ENCODE measurements at regions not wholly inside any gene's neighbourhood (a gene's known extent, or its start where the extent isn't known, plus 50 kb on each side); places are given as distances from the start of the nearest gene placed in this dataset.
"Not testable (repeated sequence)": the region's sequence is repeated elsewhere in the genome, so short reads cannot be mapped to it uniquely, and the experiment has no call there.

DNA sequence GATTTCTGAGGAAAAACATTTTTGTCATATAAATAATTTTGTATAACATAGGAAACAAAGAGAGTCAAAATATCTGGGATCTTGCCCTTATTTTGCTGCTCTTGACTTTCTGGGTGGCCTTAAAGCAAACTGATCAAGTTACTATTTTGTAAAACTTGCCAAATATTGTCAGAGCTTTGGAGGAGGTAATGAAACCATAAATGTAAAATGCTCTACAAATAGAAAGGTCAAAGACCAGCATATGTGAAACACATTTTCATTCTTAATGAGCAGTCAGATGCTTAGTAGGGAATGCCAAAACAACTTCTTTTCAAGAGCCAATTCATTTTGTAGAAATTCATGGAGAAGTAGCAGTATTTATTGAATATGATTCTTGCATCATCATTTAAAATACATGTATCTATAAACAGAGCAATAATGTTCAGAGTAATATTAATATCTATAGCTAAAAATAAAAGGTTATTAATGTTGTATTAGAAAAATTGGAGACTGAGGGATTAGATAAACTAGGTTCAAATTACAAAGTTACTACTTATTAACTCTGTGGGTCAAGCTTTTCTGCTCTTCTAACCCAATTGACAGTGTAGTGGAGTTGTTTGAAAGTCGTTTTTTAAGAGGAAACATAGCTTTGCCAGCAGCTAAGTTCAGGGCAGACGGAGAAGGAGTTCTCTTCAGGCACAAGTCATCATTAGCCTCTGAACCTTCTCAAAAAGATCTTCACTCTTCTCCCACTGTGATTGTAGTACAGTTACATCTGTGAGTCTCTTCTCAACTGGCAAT lies 2053.1 kb downstream of the EFNA5 start:
- H3K9ac ChIP-seq (ENCODE audit: low read length), result no peak overlapping the region
- H3K4me1 ChIP-seq (ENCODE audit: control insufficient read depth, insufficient read depth, low read length), result no peaks in the 10 kb centered on the region
- H3K27ac ChIP-seq (ENCODE audit: low read depth, low read length), result no peak overlapping the region
- no peaks in the 10 kb centered on the region for H3K9me3 ChIP-seq (ENCODE audit: control insufficient read depth, insufficient read depth, low read depth, low read length)
- H3K36me3 ChIP-seq (ENCODE audit: control insufficient read depth, insufficient read depth, low read length), result no peaks in the 10 kb centered on the region
- H3K4me3 ChIP-seq (ENCODE audit: low read depth, low read length), result no peak overlapping the region
- H3K27me3 ChIP-seq (ENCODE audit: control insufficient read depth, insufficient read depth, low read length), result no peaks in the 10 kb centered on the region

DNA sequence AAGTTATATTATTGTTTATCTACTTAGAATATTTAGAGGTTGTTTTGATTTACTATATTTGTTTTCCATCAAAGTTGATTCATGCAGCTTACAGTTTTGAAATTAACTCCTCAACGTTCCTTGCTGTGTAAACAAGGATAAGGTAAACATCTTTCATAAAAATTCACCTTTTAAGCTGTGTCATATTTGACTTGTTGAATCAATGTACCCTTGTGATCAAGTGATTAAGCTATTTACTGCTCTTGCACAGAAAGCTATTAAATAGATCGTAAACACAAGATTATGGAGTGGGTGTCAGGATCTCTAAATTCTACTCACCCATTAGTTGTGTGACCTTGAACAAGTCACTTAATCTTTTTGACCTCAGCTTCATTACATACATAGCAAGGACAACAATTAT lies 2054.0 kb upstream of the NUDT12 start:
- H3K27me3 ChIP-seq (ENCODE audit: control insufficient read depth, insufficient read depth, low read length), result no peaks in the 10 kb centered on the region
- H3K36me3 ChIP-seq (ENCODE audit: control insufficient read depth, insufficient read depth, low read length), result no peaks in the 10 kb centered on the region
- no peak overlapping the region for H3K4me3 ChIP-seq (ENCODE audit: low read depth, low read length)
- no peaks in the 10 kb centered on the region for H3K9me3 ChIP-seq (ENCODE audit: control insufficient read depth, insufficient read depth, low read depth, low read length)
- H3K4me1 ChIP-seq (ENCODE audit: control insufficient read depth, insufficient read depth, low read length), result no peaks in the 10 kb centered on the region
- no peak overlapping the region for H3K9ac ChIP-seq (ENCODE audit: low read length)
- H3K27ac ChIP-seq (ENCODE audit: low read depth, low read length), result no peak overlapping the region

DNA sequence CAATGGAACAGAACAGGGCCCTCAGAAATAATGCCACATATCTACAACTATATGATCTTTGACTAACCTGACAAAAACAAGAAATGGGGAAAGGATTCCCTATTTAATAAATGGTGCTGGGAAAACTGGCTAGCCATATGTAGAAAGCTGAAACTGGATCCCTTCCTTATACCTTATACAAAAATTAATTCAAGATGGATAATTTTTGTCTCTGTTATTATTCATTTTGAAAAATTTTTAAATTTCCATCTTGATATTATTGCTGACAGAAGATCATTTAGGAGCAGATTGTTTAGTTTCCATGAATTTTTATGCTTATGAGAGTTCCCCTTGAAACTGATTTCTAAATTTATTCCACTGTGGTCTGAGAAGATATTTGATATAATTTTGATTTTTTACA lies 2039.8 kb upstream of the NUDT12 start:
- H3K9me3 ChIP-seq (ENCODE audit: control insufficient read depth, insufficient read depth, low read depth, low read length); H3K4me1 ChIP-seq (ENCODE audit: control insufficient read depth, insufficient read depth, low read length): not testable (repeated sequence)

DNA sequence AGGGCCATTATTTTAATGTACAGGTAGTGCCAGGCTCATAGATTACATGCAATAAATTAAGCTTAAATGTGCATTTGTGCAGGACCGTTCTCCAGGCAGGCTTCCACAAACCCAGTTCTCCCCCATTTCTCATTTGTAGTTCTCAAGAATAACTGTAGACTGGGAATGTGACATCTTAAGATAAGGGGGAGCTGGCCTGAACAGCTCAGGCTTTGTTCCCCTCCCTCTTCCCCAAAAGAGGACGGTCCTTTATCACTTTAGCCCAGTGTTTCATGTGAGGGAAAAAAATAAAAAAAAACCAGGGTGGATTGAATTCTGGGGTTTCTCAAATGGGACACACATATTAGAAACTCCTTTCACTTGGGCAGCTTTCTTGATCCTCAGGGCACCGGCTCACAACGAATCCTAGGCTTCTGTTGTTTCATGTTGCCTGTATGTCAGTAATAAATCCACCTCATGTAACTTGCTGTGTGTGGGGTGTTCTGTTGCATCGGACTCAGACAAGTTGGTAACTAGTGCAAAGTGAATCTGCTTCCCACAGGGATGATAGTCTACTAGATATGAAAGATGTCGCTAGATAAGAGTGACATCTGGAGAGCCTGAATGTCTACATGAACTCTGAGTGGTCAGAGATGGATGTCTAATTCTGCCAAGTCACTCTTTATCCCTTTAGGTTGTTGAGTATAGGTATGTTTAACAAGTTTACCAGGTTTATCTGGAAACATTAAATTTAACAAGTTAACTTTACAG lies 2030.6 kb upstream of the NUDT12 start:
- H3K36me3 ChIP-seq (ENCODE audit: control insufficient read depth, insufficient read depth, low read length), result no peaks in the 10 kb centered on the region
- H3K4me3 ChIP-seq (ENCODE audit: low read depth, low read length), result no peak overlapping the region
- no peaks in the 10 kb centered on the region for H3K9me3 ChIP-seq (ENCODE audit: control insufficient read depth, insufficient read depth, low read depth, low read length)
- no peaks in the 10 kb centered on the region for H3K27me3 ChIP-seq (ENCODE audit: control insufficient read depth, insufficient read depth, low read length)
- no peak overlapping the region for H3K9ac ChIP-seq (ENCODE audit: low read length)
- no peak overlapping the region for H3K27ac ChIP-seq (ENCODE audit: low read depth, low read length)
- H3K4me1 ChIP-seq (ENCODE audit: control insufficient read depth, insufficient read depth, low read length), result no peaks in the 10 kb centered on the region

More for the DNA sequence above, 2039.8 kb upstream of the NUDT12 start:
- H3K27ac ChIP-seq (ENCODE audit: low read depth, low read length); H3K36me3 ChIP-seq (ENCODE audit: control insufficient read depth, insufficient read depth, low read length); H3K9ac ChIP-seq (ENCODE audit: low read length); H3K27me3 ChIP-seq (ENCODE audit: control insufficient read depth, insufficient read depth, low read length); H3K4me3 ChIP-seq (ENCODE audit: low read depth, low read length): not testable (repeated sequence)

DNA sequence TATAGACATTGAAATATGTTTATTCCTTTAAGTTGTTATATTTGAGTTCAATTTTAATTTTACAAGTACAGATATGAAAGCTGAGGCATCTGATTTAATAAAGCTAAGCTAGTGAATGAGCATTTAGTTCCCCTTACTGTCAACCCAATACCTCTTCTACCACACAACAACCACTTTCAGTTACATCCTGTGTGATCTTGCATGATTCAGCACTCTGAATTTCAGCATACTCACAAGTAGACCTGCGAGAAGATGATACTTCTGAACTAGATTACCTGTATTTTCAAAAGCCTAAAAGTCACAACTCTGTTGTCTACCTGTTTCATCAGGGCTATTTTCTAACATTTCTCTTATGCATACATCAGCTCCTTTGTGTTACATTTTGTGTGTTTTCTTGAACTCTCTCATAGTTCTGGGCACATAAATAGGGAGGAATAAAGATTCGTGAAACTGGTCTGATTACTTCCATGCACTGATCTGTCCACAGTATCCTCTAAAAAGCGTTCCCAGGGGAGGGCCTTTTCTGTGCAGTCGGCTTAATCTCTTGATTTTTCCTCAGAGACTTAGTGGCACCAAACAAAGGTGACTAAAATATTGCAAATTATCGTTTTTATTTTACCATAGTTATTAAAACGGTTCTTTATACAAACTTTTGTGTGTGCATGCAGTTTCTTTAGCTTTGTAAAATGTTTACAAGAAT lies 2025.5 kb upstream of the NUDT12 start:
- Histone ChIP-seq H3K4me1 (ENCODE audit: control insufficient read depth, insufficient read depth, low read length) (no peaks in the 10 kb centered on the region), H3K9me3 (ENCODE audit: control insufficient read depth, insufficient read depth, low read depth, low read length) (no peaks in the 10 kb centered on the region), H3K4me3 (ENCODE audit: low read depth, low read length) (no peak overlapping the region), H3K27me3 (ENCODE audit: control insufficient read depth, insufficient read depth, low read length) (no peaks in the 10 kb centered on the region), H3K36me3 (ENCODE audit: control insufficient read depth, insufficient read depth, low read length) (no peaks in the 10 kb centered on the region), H3K27ac (ENCODE audit: low read depth, low read length) (no peak overlapping the region), H3K9ac (ENCODE audit: low read length) (no peak overlapping the region)

DNA sequence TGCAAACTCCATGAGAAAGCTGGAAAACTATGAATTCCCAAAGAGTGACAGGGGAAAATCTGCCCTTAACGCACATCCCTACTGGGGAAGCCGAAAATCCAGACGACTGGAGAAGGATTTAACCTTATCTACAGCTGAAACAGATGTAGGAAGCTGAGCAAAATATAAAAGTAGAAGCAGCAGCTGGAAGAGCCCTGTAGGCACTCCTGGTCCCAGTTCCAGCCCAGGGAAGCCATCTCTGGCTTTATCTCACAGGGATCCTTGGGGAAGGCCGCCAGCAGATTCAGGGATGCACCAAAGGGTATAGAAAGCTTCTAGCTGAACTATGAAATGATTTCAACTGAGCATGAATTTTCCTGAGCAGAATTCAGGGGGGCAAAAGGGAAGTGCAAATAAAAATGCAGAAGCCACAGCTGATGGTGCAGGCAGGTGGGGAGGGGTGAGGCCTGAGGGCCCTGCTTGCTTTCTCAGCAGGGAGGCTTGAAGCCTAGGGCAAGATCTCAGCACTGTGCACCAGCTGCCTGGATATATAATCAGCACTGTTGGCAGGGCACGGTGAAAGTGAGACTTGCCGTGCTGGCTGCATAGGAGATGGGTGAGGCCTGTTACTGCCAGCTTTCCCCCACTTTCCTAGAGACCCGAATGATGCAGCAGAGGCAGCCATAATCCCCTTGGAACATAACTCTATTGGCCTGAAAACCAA lies 2019.5 kb upstream of the NUDT12 start:
- H3K4me3 ChIP-seq (ENCODE audit: low read depth, low read length), result no peak overlapping the region
- H3K9ac ChIP-seq (ENCODE audit: low read length), result no peak overlapping the region
- no peaks in the 10 kb centered on the region for H3K9me3 ChIP-seq (ENCODE audit: control insufficient read depth, insufficient read depth, low read depth, low read length)
- H3K27me3 ChIP-seq (ENCODE audit: control insufficient read depth, insufficient read depth, low read length), result no peaks in the 10 kb centered on the region
- no peak overlapping the region for H3K27ac ChIP-seq (ENCODE audit: low read depth, low read length)
- H3K4me1 ChIP-seq (ENCODE audit: control insufficient read depth, insufficient read depth, low read length), result no peaks in the 10 kb centered on the region
- no peaks in the 10 kb centered on the region for H3K36me3 ChIP-seq (ENCODE audit: control insufficient read depth, insufficient read depth, low read length)

DNA sequence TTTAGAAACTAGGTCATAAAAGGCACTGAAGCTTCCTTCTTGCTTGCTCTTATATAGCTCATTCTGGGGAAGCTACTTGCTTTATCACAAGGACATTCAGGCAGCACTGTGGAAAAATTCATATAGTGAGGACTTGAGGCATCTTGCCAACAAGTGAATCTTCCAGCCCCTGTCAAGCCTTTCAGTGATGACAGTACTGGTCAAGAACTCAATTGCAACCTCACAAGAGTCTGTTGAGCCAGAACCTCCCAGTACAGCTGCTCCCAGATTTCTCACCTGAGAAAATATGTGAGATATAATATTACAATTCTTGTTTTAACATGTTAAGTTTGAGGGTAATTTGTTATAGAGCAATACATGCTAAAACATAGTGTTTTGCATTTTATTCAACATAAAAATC lies 2011.0 kb upstream of the NUDT12 start:
- no peak overlapping the region for H3K9ac ChIP-seq (ENCODE audit: low read length)
- H3K4me1 ChIP-seq (ENCODE audit: control insufficient read depth, insufficient read depth, low read length), result no peaks in the 10 kb centered on the region
- H3K4me3 ChIP-seq (ENCODE audit: low read depth, low read length), result no peak overlapping the region
- no peaks in the 10 kb centered on the region for H3K9me3 ChIP-seq (ENCODE audit: control insufficient read depth, insufficient read depth, low read depth, low read length)
- H3K27ac ChIP-seq (ENCODE audit: low read depth, low read length), result no peak overlapping the region
- no peaks in the 10 kb centered on the region for H3K27me3 ChIP-seq (ENCODE audit: control insufficient read depth, insufficient read depth, low read length)
- H3K36me3 ChIP-seq (ENCODE audit: control insufficient read depth, insufficient read depth, low read length), result no peaks in the 10 kb centered on the region

DNA sequence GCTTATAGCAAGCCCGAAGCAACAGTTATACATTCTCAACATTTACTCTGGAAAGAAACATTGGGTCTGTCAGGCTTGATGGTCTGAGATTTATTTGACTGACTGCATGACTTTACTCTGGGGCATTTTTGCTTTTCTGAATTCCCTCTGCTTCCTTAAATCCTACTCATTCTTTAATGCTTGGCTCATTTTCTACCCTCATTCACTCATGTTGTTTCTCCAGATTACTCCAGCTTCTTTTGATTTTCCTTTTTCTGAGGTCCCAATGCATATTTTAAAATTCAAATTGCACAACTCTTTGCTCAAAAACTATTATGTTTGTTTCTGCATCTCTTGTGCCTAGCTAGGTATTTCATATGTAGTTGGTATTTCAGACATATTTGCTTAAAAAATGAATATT lies 2002.9 kb upstream of the NUDT12 start:
- Histone ChIP-seq H3K4me3 (ENCODE audit: low read depth, low read length) (no peak overlapping the region), H3K27ac (ENCODE audit: low read depth, low read length) (no peak overlapping the region), H3K9ac (ENCODE audit: low read length) (no peak overlapping the region), H3K9me3 (ENCODE audit: control insufficient read depth, insufficient read depth, low read depth, low read length) (no peaks in the 10 kb centered on the region), H3K27me3 (ENCODE audit: control insufficient read depth, insufficient read depth, low read length) (no peaks in the 10 kb centered on the region), H3K4me1 (ENCODE audit: control insufficient read depth, insufficient read depth, low read length) (no peaks in the 10 kb centered on the region), H3K36me3 (ENCODE audit: control insufficient read depth, insufficient read depth, low read length) (no peaks in the 10 kb centered on the region)

DNA sequence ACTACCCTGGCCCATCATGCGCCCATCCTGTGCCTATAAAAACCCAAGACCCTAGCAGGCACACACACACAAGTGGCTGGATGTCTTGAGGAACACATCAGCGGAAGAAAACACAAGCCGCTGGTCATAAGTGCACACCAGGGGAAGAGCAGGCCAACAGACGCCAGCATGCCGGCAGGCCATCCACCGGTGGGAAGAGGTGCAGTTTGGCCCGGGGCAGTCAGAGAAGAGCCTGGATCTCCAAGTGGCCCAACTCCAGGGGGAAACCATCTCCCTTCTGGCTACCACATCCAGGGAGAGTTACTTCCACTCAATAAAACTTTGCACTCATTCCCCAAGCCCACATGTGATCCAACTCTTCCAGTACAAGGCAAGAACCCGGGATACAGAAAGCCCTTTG lies 2001.3 kb upstream of the NUDT12 start:
- Histone ChIP-seq H3K9ac (ENCODE audit: low read length) (no peak overlapping the region), H3K4me3 (ENCODE audit: low read depth, low read length) (no peak overlapping the region), H3K27me3 (ENCODE audit: control insufficient read depth, insufficient read depth, low read length) (no peaks in the 10 kb centered on the region), H3K27ac (ENCODE audit: low read depth, low read length) (no peak overlapping the region), H3K9me3 (ENCODE audit: control insufficient read depth, insufficient read depth, low read depth, low read length) (no peaks in the 10 kb centered on the region), H3K36me3 (ENCODE audit: control insufficient read depth, insufficient read depth, low read length) (no peaks in the 10 kb centered on the region), H3K4me1 (ENCODE audit: control insufficient read depth, insufficient read depth, low read length) (no peaks in the 10 kb centered on the region)

DNA sequence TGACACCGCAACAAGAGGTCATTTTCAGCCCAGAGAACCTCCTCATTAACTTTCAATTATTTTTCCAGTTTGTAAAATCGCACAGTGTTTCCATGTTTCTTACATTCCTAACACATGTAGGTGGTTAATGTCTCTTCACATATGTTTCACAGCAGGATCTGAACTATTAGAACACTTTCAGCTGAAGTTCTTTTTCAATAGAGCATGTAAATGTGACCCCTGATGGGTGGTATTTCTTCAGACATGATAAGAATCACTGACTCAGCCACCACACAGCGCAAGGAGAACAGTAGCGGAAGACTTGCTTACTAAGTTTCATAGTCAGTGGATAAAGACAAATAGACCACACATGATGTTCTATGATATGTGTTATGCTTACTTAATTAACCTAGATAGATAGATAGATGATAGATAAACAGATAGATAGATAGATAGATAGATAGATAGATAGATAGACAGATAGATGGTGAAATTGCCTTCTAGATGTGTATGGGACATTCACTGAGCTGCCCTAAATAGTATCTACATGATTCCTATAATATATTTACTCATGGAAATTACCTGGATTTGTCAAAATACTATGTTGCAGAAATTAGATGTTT lies 1992.1 kb upstream of the NUDT12 start:
- Histone ChIP-seq H3K4me1 (ENCODE audit: control insufficient read depth, insufficient read depth, low read length) (no peaks in the 10 kb centered on the region), H3K9me3 (ENCODE audit: control insufficient read depth, insufficient read depth, low read depth, low read length) (no peaks in the 10 kb centered on the region), H3K4me3 (ENCODE audit: low read depth, low read length) (no peak overlapping the region), H3K27ac (ENCODE audit: low read depth, low read length) (no peak overlapping the region), H3K27me3 (ENCODE audit: control insufficient read depth, insufficient read depth, low read length) (no peaks in the 10 kb centered on the region), H3K36me3 (ENCODE audit: control insufficient read depth, insufficient read depth, low read length) (no peaks in the 10 kb centered on the region), H3K9ac (ENCODE audit: low read length) (no peak overlapping the region)

Data from HUES6 (cell line).